AG09309 (cell line): ENCODE measurements at regions not wholly inside any gene's neighbourhood (a gene's known extent, or its start where the extent isn't known, plus 50 kb on each side); places are given as distances from the start of the nearest gene placed in this dataset.
"Not testable (repeated sequence)": the region's sequence is repeated elsewhere in the genome, so short reads cannot be mapped to it uniquely, and the experiment has no call there.

ENCODE experiments used
- DNase-seq: peaks from one replicate; pipeline ENCODE4 v3.0.0-alpha.2; 2010; ENCODE audit warnings: low read depth
- H3K4me3 ChIP-seq: 2 replicates; pipeline ENCODE4 v1.5.1; 2011; ENCODE audit warnings: mild to moderate bottlenecking, low read depth, low read length, moderate library complexity; ENCODE audit not compliant: control insufficient read depth
- TF ChIP-seq, protein P1 (sequence below): IDR thresholded peaks from 2 replicates; pipeline ENCODE4 v1.5.1; 2011; ENCODE audit warnings: mild to moderate bottlenecking, low read depth, low read length, inconsistent platforms; ENCODE audit not compliant: insufficient read depth, control insufficient read depth; ENCODE audit errors: missing control alignments

DNA sequence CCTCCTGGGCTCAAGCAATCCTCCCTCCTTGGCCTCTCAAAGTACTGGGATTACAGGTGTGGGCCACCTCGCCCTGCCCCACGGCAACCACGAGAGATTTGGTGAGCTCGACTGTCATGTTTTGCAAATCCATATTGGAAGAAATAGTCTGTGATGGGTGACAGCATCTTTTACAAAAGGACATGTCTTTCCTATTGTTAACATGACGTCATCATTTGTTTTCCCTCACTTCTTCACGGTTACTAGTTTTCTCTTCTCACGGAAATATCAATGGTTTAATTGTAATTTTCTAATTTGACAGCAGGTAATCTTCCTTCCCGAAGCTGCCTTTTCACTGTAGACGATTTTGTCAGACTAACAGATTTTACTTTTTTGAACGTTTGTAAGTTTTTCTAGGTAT, 110.8 kb upstream of the GREM2 start:
- DNase-seq, result no peak
- H3K4me3 ChIP-seq, result no peak overlapping the region
- TF ChIP-seq, protein P1, sequence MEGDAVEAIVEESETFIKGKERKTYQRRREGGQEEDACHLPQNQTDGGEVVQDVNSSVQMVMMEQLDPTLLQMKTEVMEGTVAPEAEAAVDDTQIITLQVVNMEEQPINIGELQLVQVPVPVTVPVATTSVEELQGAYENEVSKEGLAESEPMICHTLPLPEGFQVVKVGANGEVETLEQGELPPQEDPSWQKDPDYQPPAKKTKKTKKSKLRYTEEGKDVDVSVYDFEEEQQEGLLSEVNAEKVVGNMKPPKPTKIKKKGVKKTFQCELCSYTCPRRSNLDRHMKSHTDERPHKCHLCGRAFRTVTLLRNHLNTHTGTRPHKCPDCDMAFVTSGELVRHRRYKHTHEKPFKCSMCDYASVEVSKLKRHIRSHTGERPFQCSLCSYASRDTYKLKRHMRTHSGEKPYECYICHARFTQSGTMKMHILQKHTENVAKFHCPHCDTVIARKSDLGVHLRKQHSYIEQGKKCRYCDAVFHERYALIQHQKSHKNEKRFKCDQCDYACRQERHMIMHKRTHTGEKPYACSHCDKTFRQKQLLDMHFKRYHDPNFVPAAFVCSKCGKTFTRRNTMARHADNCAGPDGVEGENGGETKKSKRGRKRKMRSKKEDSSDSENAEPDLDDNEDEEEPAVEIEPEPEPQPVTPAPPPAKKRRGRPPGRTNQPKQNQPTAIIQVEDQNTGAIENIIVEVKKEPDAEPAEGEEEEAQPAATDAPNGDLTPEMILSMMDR, result no peak

- H3K4me3 ChIP-seq, result no peak overlapping the region
- TF ChIP-seq, protein P1, result no peak
- no peak for DNase-seq
Observed at GRCh38 chr1:240720976-240721375, 109.0 kb upstream of the GREM2 start.

- peak; percentile 64 for DNase-seq
- TF ChIP-seq, protein P1, result no peak
- no peak overlapping the region for H3K4me3 ChIP-seq
Observed at GRCh38 chr1:240719953-240720700, 108.2 kb upstream of the GREM2 start.

GRCh38 chr1:240716538-240716937, 104.6 kb upstream of the GREM2 start:
- DNase-seq, result not testable (repeated sequence)

GRCh38 chr1:240714568-240715292, 102.8 kb upstream of the GREM2 start:
- TF ChIP-seq, protein P1, result no peak
- no peak for DNase-seq

More at GRCh38 chr1:240716538-240716937, 104.6 kb upstream of the GREM2 start:
- not testable (repeated sequence) for H3K4me3 ChIP-seq

DNA sequence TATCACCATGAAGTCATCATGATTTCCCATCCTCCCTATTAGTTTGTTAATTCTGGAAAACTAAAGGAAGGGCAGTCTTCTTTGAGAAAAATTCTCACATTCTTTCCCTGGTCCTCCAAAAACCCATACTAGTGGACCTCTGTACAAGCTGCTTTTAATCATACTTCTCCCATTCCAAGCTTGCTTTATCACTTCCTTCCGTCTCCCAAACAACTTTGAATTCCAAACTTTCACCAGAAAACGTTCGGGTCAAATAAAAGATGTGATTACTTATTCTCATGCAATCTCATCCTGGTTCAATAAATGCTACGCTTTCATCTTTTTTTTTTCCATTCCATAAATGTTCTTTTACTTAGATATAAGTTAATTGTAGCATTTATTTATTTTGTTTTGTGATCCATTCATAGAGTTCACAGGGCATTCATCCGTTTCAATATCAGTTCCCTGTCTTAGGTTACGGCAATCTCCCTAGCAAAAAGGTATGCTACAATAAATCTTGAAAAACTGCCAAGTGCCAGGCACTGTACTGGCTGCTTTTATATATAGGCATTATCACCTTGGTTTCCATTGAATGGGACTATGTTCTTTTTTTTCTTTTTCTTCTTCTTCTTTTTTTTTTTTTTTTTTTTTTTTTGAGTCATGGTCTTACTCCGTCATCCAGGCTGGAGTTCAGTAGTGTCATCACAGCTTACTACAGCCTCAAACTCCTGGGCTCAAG, 100.2 kb upstream of the GREM2 start:
- H3K4me3 ChIP-seq, result no peak overlapping the region
- peak; percentile 57 for DNase-seq
- TF ChIP-seq, protein P1, result no peak

More at GRCh38 chr1:240714568-240715292, 102.8 kb upstream of the GREM2 start:
- no peak overlapping the region for H3K4me3 ChIP-seq
